ENCODE measurements at regions not wholly inside any gene's neighbourhood (a gene's known extent, or its start where the extent isn't known, plus 50 kb on each side); places are given as distances from the start of the nearest gene placed in this dataset.
"Not testable (repeated sequence)": the region's sequence is repeated elsewhere in the genome, so short reads cannot be mapped to it uniquely, and the experiment has no call there.

- peak; percentile 83 for DNase-seq
These were observed 185.9 kb downstream of the MEX3B start for GRCh38 chr15:81859737-81860516.

GRCh38 chr15:81858586-81858985 lies 187.2 kb downstream of the MEX3B start:
- DNase-seq, result no peak

GRCh38 chr15:81858136-81858535 lies 187.7 kb downstream of the MEX3B start:
- DNase-seq, result no peak

GRCh38 chr15:81856634-81857026 lies 189.2 kb downstream of the MEX3B start:
- DNase-seq, result no peak

- DNase-seq, result no peak
These were observed 189.7 kb downstream of the MEX3B start for GRCh38 chr15:81856001-81856633.

GRCh38 chr15:81853150-81853748 lies 192.6 kb downstream of the MEX3B start:
- DNase-seq, result no peak

GRCh38 chr15:81852411-81853149 lies 193.2 kb downstream of the MEX3B start:
- DNase-seq, result no peak

- DNase-seq, result no peak
These were observed 194.1 kb downstream of the MEX3B start for GRCh38 chr15:81851757-81852156.

- DNase-seq, result no peak
These were observed 194.5 kb downstream of the MEX3B start for GRCh38 chr15:81851325-81851724.

- DNase-seq, result no peak
These were observed 196.5 kb downstream of the MEX3B start for GRCh38 chr15:81849289-81849688.

- DNase-seq, result no peak
These were observed 197.1 kb downstream of the MEX3B start for GRCh38 chr15:81848701-81849100.

GRCh38 chr15:81843757-81844407 lies 201.9 kb downstream of the MEX3B start:
- DNase-seq, result no peak

- peak; percentile 43 for DNase-seq
These were observed 202.6 kb downstream of the MEX3B start for GRCh38 chr15:81843226-81843625.

GRCh38 chr15:81839387-81839786 lies 206.4 kb downstream of the MEX3B start:
- no peak for DNase-seq

- no peak for DNase-seq
These were observed 210.1 kb downstream of the MEX3B start for GRCh38 chr15:81835731-81836130.

- DNase-seq, result no peak
These were observed 215.3 kb downstream of the MEX3B start for GRCh38 chr15:81830520-81830919.

GRCh38 chr15:81829918-81830317 lies 215.9 kb downstream of the MEX3B start:
- DNase-seq, result no peak

GRCh38 chr15:81828135-81828534 lies 217.7 kb downstream of the MEX3B start:
- DNase-seq, result no peak

- DNase-seq, result no peak
These were observed 220.7 kb downstream of the MEX3B start for GRCh38 chr15:81825136-81825535.

GRCh38 chr15:81822587-81822986 lies 223.2 kb downstream of the MEX3B start:
- not testable (repeated sequence) for DNase-seq

GRCh38 chr15:81819924-81820635 lies 225.7 kb downstream of the MEX3B start:
- DNase-seq, result no peak

- no peak for DNase-seq
These were observed 230.8 kb downstream of the MEX3B start for GRCh38 chr15:81814882-81815455.

Data from RPMI8226 (cell line).